ENCODE measurements at regions not wholly inside any gene's neighbourhood (a gene's known extent, or its start where the extent isn't known, plus 50 kb on each side); places are given as distances from the start of the nearest gene placed in this dataset.

- Mint-ChIP-seq H3K27me3 (ENCODE audit: low read depth) (no peaks in the 10 kb centered on the region), H3K9me3 (peaks cover 18% of the 10 kb centered on the region), H3K4me1 (ENCODE audit: low read depth) (no peaks in the 10 kb centered on the region), H3K36me3 (ENCODE audit: insufficient read depth) (no peaks in the 10 kb centered on the region), H3K4me3 (no peak overlapping the region)
- DNase-seq (no peak), ATAC-seq (no peak)
Measured at GRCh38 chr5:29882036-29882435, 1311.5 kb upstream of the CDH6 start.

DNA sequence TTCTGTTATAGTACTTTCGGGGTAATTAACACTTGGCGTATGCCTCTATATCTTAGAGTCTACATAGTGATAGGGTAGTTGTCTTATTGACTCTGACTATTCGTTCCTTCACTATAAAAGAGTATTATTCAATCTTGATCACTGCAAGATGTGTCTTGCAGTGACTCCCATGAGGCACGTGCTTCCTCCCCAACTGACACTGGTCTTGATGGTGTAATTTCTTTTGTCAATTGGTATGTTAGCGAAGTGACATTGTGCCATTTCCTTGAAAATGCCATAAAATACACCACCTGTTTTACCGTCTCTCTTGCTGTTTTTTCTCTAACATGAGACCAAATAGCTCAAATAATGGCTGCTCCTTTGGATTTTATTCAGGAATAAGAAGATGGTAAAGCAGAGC, 1314.1 kb upstream of the CDH6 start:
- H3K27me3 Mint-ChIP-seq (ENCODE audit: low read depth) = no peaks in the 10 kb centered on the region
- DNase-seq (no peak), ATAC-seq (no peak)
- H3K9me3 Mint-ChIP-seq = peaks cover 23% of the 10 kb centered on the region
- no peaks in the 10 kb centered on the region for H3K4me1 Mint-ChIP-seq (ENCODE audit: low read depth)
- H3K4me3 Mint-ChIP-seq = no peak overlapping the region
- H3K36me3 Mint-ChIP-seq (ENCODE audit: insufficient read depth) = no peaks in the 10 kb centered on the region

- H3K4me3 Mint-ChIP-seq = no peak overlapping the region
- no peak for ATAC-seq
- no peak for DNase-seq
- no peaks in the 10 kb centered on the region for H3K27me3 Mint-ChIP-seq (ENCODE audit: low read depth)
- H3K9me3 Mint-ChIP-seq = peaks cover 23% of the 10 kb centered on the region
- H3K4me1 Mint-ChIP-seq (ENCODE audit: low read depth) = no peaks in the 10 kb centered on the region
- H3K36me3 Mint-ChIP-seq (ENCODE audit: insufficient read depth) = no peaks in the 10 kb centered on the region
Measured at GRCh38 chr5:29878599-29878998, 1314.9 kb upstream of the CDH6 start.

GRCh38 chr5:29867155-29867554, 1326.3 kb upstream of the CDH6 start:
- Mint-ChIP-seq H3K36me3 (ENCODE audit: insufficient read depth) (no peaks in the 10 kb centered on the region), H3K27me3 (ENCODE audit: low read depth) (no peaks in the 10 kb centered on the region), H3K9me3 (peaks cover 21% of the 10 kb centered on the region), H3K4me1 (ENCODE audit: low read depth) (no peaks in the 10 kb centered on the region), H3K4me3 (no peak overlapping the region)
- no peak for ATAC-seq
- no peak for DNase-seq

DNA sequence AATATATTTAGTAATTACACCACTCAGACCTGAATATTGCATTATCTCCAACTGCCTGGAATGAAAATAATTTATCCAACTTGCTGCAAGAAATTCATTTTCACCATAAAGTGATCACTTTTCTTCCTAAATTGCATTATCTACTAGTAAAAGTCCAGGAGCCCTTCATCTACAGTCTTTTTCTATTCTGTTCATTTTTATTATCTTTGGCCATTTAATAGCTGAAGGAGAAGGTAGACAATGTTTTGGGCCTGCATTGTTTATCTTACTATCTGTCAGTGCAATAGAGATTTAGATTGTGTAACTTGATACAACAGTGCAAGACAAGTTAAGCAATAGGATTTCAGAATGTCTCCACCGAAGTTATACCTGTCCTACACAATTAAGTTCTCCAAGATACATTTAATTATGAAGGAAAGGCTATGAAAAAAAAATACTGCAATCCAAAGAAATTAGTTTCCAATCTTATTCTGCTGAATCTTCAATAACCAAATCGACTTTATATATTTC, 1339.7 kb upstream of the CDH6 start:
- no peak overlapping the region for H3K4me3 Mint-ChIP-seq
- no peaks in the 10 kb centered on the region for H3K27me3 Mint-ChIP-seq (ENCODE audit: low read depth)
- ATAC-seq = no peak
- H3K4me1 Mint-ChIP-seq (ENCODE audit: low read depth) = no peaks in the 10 kb centered on the region
- no peaks in the 10 kb centered on the region for H3K36me3 Mint-ChIP-seq (ENCODE audit: insufficient read depth)
- no peak for DNase-seq
- peaks cover 29% of the 10 kb centered on the region for H3K9me3 Mint-ChIP-seq

GRCh38 chr5:29852329-29852728, 1341.2 kb upstream of the CDH6 start:
- Mint-ChIP-seq H3K4me1 (ENCODE audit: low read depth) (no peaks in the 10 kb centered on the region), H3K27me3 (ENCODE audit: low read depth) (no peaks in the 10 kb centered on the region), H3K4me3 (no peak overlapping the region), H3K9me3 (peaks cover 16% of the 10 kb centered on the region), H3K36me3 (ENCODE audit: insufficient read depth) (no peaks in the 10 kb centered on the region)
- DNase-seq = no peak
- ATAC-seq = no peak

- H3K36me3 Mint-ChIP-seq (ENCODE audit: insufficient read depth) = no peaks in the 10 kb centered on the region
- H3K4me3 Mint-ChIP-seq = no peak overlapping the region
- DNase-seq (no peak), ATAC-seq (no peak)
- H3K4me1 Mint-ChIP-seq (ENCODE audit: low read depth) = no peaks in the 10 kb centered on the region
- H3K27me3 Mint-ChIP-seq (ENCODE audit: low read depth) = no peaks in the 10 kb centered on the region
- H3K9me3 Mint-ChIP-seq = peaks cover 4% of the 10 kb centered on the region
Measured at GRCh38 chr5:29845206-29845605, 1348.3 kb upstream of the CDH6 start.

- ATAC-seq (no peak), DNase-seq (no peak)
- Mint-ChIP-seq H3K36me3 (ENCODE audit: insufficient read depth) (no peaks in the 10 kb centered on the region), H3K4me1 (ENCODE audit: low read depth) (no peaks in the 10 kb centered on the region), H3K27me3 (ENCODE audit: low read depth) (no peaks in the 10 kb centered on the region), H3K9me3 (peaks cover 23% of the 10 kb centered on the region), H3K4me3 (no peak overlapping the region)
Measured at GRCh38 chr5:29833394-29833793, 1360.1 kb upstream of the CDH6 start.

GRCh38 chr5:29822521-29822920, 1371.0 kb upstream of the CDH6 start:
- Mint-ChIP-seq H3K36me3 (ENCODE audit: insufficient read depth) (no peaks in the 10 kb centered on the region), H3K4me1 (ENCODE audit: low read depth) (no peaks in the 10 kb centered on the region), H3K27me3 (ENCODE audit: low read depth) (no peaks in the 10 kb centered on the region), H3K9me3 (peaks cover 25% of the 10 kb centered on the region), H3K4me3 (no peak overlapping the region)
- ATAC-seq (no peak), DNase-seq (no peak)

DNA sequence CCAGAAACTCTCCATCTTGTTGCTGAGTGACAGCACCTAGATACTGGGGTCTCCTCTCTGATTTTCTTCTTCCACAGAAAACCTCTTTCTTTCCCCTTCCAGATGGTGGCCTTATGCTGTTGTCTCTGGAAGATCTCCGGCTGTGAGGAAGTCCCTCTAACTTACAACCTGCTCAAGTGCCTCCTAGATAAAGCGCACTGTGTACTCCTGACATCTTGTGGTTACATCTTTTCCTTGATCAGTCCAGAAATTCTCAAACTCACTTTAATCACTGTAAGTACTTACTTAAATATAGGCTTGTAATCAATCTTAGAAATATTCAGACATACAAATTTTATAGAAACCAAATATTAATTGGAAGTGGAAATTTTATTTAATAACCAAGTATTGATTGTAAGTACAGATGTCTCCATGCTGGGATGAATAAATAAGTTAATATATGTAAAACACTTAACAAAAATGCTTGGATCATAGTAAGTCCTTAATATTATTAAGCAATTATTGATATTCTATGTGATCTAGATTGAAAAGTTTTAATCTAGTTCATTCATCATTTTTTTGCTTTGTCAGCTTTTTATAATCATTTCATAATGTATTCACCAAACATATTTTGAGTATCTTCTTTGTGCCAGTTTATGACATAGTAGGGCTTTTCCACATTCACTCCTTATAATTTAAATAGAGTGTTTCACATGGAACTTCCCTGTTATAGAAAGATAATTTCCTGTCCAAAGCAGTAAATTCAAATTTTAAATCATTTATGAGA, 1381.4 kb upstream of the CDH6 start:
- no peaks in the 10 kb centered on the region for H3K27me3 Mint-ChIP-seq (ENCODE audit: low read depth)

DNA sequence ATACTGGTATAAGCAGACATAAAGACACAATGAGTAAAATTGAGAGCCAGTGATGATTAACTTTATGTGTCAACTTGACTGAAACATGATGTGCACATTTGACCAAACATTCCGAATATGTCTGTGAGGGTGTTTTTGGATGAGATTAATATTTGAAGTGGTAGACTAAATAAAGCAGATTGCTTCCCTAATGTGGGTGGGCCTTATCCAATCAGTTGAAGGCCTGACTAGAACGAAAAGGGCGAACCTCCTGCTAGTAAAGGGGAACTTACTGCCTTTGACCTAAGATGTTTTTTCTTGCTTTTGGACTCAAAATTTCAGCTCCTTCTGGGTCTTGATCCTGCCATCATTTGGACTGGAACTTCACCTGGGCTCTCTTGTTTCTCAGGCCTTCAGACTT, 1387.7 kb upstream of the CDH6 start:
- DNase-seq (no peak), ATAC-seq (no peak)
- Mint-ChIP-seq H3K36me3 (ENCODE audit: insufficient read depth) (no peaks in the 10 kb centered on the region), H3K9me3 (peaks cover 12% of the 10 kb centered on the region), H3K27me3 (ENCODE audit: low read depth) (no peaks in the 10 kb centered on the region), H3K4me1 (ENCODE audit: low read depth) (no peaks in the 10 kb centered on the region), H3K4me3 (no peak overlapping the region)

More for the DNA sequence above, 1381.4 kb upstream of the CDH6 start:
- Mint-ChIP-seq H3K9me3 (peaks cover 21% of the 10 kb centered on the region), H3K4me3 (no peak overlapping the region), H3K4me1 (ENCODE audit: low read depth) (no peaks in the 10 kb centered on the region), H3K36me3 (ENCODE audit: insufficient read depth) (no peaks in the 10 kb centered on the region)
- DNase-seq (no peak), ATAC-seq (no peak)

DNA sequence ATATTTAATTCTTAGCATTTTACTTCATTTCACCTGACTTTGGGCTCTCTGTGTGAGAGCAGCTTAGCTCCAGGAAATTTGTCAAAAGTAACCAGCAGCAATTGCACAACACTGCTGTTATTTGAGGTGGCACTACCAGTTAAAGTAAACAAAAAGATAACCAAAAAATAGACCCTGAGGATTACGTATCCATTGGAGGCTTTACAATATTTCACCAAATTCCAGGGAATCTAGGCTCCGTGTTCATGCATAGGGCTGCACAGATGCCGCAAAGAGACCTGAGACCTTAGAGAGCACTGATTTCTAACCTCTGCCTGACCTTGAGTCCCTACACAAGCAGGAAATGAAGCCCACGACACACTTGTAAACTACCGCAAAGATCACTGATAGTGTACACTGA, 1392.7 kb upstream of the CDH6 start:
- ATAC-seq = no peak
- H3K4me1 Mint-ChIP-seq (ENCODE audit: low read depth) = no peaks in the 10 kb centered on the region
- DNase-seq = no peak
- H3K27me3 Mint-ChIP-seq (ENCODE audit: low read depth) = no peaks in the 10 kb centered on the region
- H3K9me3 Mint-ChIP-seq = peaks cover 8% of the 10 kb centered on the region
- H3K36me3 Mint-ChIP-seq (ENCODE audit: insufficient read depth) = no peaks in the 10 kb centered on the region
- H3K4me3 Mint-ChIP-seq = no peak overlapping the region

DNA sequence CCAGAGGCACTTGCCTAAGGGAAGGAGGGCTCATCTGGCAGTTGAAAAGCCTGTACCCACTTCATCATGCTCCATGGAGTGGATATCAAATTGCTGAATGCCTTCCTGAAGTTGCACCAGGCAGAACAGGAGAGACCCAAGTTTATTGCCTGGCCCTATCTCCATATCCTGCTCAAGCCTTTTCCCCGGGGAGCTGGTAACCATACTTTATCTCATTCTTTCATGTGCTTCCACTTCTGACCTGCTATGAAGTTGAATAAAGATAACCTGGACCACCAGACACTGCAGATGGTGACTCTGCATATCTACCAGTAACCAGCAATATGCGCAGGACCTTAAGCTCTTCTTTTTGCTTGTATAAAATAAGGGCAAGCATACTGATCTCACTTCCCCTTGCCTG, 1397.5 kb upstream of the CDH6 start:
- Mint-ChIP-seq H3K9me3 (peaks cover 5% of the 10 kb centered on the region), H3K4me3 (no peak overlapping the region), H3K36me3 (ENCODE audit: insufficient read depth) (no peaks in the 10 kb centered on the region), H3K4me1 (ENCODE audit: low read depth) (no peaks in the 10 kb centered on the region), H3K27me3 (ENCODE audit: low read depth) (no peaks in the 10 kb centered on the region)
- ATAC-seq (no peak), DNase-seq (no peak)

DNA sequence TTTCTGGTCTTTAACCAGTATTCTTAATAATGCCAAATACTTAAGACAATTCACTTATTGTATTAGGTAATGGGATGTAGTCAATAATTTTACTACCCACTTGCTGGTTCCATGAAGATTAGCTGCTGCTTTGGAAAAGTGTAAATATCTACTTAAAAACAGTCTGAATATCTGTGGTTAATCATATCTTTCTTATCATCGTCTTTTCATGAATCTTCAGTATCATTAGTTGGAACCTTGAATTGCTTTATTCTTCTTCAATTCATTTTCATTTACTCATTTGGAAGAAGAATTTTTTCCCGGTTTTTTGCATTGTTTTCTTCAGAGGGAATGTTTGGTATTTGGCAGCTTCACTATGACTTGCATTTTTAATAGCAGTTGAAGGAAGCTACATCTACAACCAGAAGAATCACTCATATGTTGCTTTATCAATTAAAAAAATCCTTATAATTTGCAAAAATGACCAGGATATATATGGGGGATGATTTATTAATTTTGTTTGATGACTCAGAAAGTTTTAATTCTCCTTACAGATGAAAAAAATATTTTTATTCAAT, 1398.3 kb upstream of the CDH6 start:
- no peak for DNase-seq
- H3K9me3 Mint-ChIP-seq = peaks cover 3% of the 10 kb centered on the region
- ATAC-seq = no peak

DNA sequence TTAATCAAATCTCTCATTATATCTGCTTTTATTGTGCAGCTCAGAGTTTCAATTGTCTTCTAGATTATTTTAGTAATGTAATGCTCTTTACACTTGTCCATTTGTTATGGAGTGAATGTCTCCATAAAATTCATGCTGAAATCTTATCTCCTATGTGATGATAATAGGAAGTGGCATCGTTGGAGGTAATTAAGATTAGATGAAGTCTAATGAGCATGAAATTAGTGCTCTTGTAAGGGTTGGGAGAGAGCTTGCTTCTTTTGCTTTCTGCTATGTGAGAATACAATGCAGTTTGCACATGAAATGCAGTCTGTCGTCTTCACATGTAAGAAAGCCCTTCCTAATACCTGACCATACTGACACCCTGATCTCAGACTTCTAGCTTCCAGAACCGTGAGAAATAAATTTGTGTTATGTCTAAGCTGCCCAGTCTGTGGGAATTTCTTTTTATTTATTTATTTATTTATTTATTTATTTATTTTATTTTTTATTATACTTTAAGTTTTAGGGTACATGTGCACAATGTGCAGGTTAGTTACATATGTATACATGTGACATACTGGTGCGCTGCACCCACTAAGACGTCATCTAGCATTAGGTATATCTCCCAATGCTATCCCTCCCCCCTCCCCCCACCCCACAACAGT, 1399.2 kb upstream of the CDH6 start:
- Mint-ChIP-seq H3K9me3 (peaks cover 3% of the 10 kb centered on the region), H3K27me3 (ENCODE audit: low read depth) (no peaks in the 10 kb centered on the region), H3K36me3 (ENCODE audit: insufficient read depth) (no peaks in the 10 kb centered on the region), H3K4me1 (ENCODE audit: low read depth) (no peaks in the 10 kb centered on the region), H3K4me3 (no peak overlapping the region)
- DNase-seq = no peak
- no peak for ATAC-seq

More for the DNA sequence above, 1398.3 kb upstream of the CDH6 start:
- Mint-ChIP-seq H3K4me1 (ENCODE audit: low read depth) (no peaks in the 10 kb centered on the region), H3K36me3 (ENCODE audit: insufficient read depth) (no peaks in the 10 kb centered on the region), H3K27me3 (ENCODE audit: low read depth) (no peaks in the 10 kb centered on the region), H3K4me3 (no peak overlapping the region)

Data from activated T-cell treated with anti-CD3 and anti-CD28 coated beads, Interleukin-2, amount 50 U/mL, for 4 hours (primary cell).